ENCODE measurements at regions not wholly inside any gene's neighbourhood (a gene's known extent, or its start where the extent isn't known, plus 50 kb on each side); places are given as distances from the start of the nearest gene placed in this dataset.

- Histone ChIP-seq H3K4me1 (ENCODE audit: control insufficient read depth in 4 of 4, insufficient read depth in 4 of 4, low read length in 3 of 4) (no peaks in the 10 kb centered on the region), H3K36me3 (ENCODE audit: control insufficient read depth in 4 of 4, insufficient read depth in 3 of 4, low read depth in 1 of 4, low read length in 3 of 4) (no peaks in the 10 kb centered on the region), H3K4me3 (ENCODE audit: low read depth in 1 of 3, low read length in 3 of 3) (no peak overlapping the region), H3K27ac (ENCODE audit: low read depth in 1 of 2, low read length in 2 of 2) (no peak overlapping the region), H3K9ac (ENCODE audit: low read depth in 1 of 2, low read length in 2 of 2) (no peak overlapping the region), H3K9me3 (ENCODE audit: control insufficient read depth in 4 of 4, low read length in 3 of 4) (no peaks in the 10 kb centered on the region), H3K27me3 (ENCODE audit: control insufficient read depth in 4 of 4, insufficient read depth in 4 of 4, low read length in 3 of 4) (no peaks in the 10 kb centered on the region)
- 79% methylated on average over 2 of the region's 2 CpGs for WGBS
- TF ChIP-seq TAF1 (conservative IDR thresholded peaks at IDR 0.05): no peak
- TF ChIP-seq YY1 (IDR thresholded peaks at IDR 0.05): no peak
- no peak for TF ChIP-seq CTCF (IDR thresholded peaks at IDR 0.05; ENCODE audit: low read depth, low read length, missing input control)
- no peak for TF ChIP-seq NR2F2 (IDR thresholded peaks at IDR 0.05)
- DNase-seq (ENCODE audit: low spot score): no peak
Measured at GRCh38 chr4:137707626-137708025, 175.3 kb upstream of the PCDH18 start.

GRCh38 chr4:137707102-137707620 lies 174.9 kb upstream of the PCDH18 start:
- Histone ChIP-seq H3K4me1 (ENCODE audit: control insufficient read depth in 4 of 4, insufficient read depth in 4 of 4, low read length in 3 of 4) (no peaks in the 10 kb centered on the region), H3K9ac (ENCODE audit: low read depth in 1 of 2, low read length in 2 of 2) (no peak overlapping the region), H3K36me3 (ENCODE audit: control insufficient read depth in 4 of 4, insufficient read depth in 3 of 4, low read depth in 1 of 4, low read length in 3 of 4) (no peaks in the 10 kb centered on the region), H3K4me3 (ENCODE audit: low read depth in 1 of 3, low read length in 3 of 3) (no peak overlapping the region), H3K27ac (ENCODE audit: low read depth in 1 of 2, low read length in 2 of 2) (no peak overlapping the region), H3K9me3 (ENCODE audit: control insufficient read depth in 4 of 4, low read length in 3 of 4) (no peaks in the 10 kb centered on the region), H3K27me3 (ENCODE audit: control insufficient read depth in 4 of 4, insufficient read depth in 4 of 4, low read length in 3 of 4) (no peaks in the 10 kb centered on the region)
- DNase-seq (ENCODE audit: low spot score): no peak
- TF ChIP-seq TAF1 (conservative IDR thresholded peaks at IDR 0.05) (no peak), FOXA2 (IDR thresholded peaks at IDR 0.05) (no peak), SP1 (IDR thresholded peaks at IDR 0.05) (no peak), YY1 (IDR thresholded peaks at IDR 0.05) (no peak), JUND (IDR thresholded peaks at IDR 0.05) (no peak), REST (IDR thresholded peaks at IDR 0.05) (no peak), CTCF (IDR thresholded peaks at IDR 0.05; ENCODE audit: low read depth, low read length, missing input control) (no peak)

GRCh38 chr4:137705171-137705783 lies 173.0 kb upstream of the PCDH18 start:
- H3K27ac ChIP-seq (ENCODE audit: low read depth in 1 of 2, low read length in 2 of 2): no peak overlapping the region
- DNase-seq (ENCODE audit: low spot score): no peak
- H3K9me3 ChIP-seq (ENCODE audit: control insufficient read depth in 4 of 4, low read length in 3 of 4): peaks cover 0 to 6% (median 2%) of the 10 kb centered on the region in 4 donors
- no peak overlapping the region for H3K9ac ChIP-seq (ENCODE audit: low read depth in 1 of 2, low read length in 2 of 2)
- H3K36me3 ChIP-seq (ENCODE audit: control insufficient read depth in 4 of 4, insufficient read depth in 3 of 4, low read depth in 1 of 4, low read length in 3 of 4): no peaks in the 10 kb centered on the region
- TF ChIP-seq NR2F2 (IDR thresholded peaks at IDR 0.05) (peak; percentile 49), SP1 (IDR thresholded peaks at IDR 0.05) (no peak)
- no peaks in the 10 kb centered on the region for H3K27me3 ChIP-seq (ENCODE audit: control insufficient read depth in 4 of 4, insufficient read depth in 4 of 4, low read length in 3 of 4)
- H3K4me1 ChIP-seq (ENCODE audit: control insufficient read depth in 4 of 4, insufficient read depth in 4 of 4, low read length in 3 of 4): no peaks in the 10 kb centered on the region
- WGBS: 41% methylated on average over 3 of the region's 3 CpGs
- no peak overlapping the region for H3K4me3 ChIP-seq (ENCODE audit: low read depth in 1 of 3, low read length in 3 of 3)

All from liver (tissue), 8 donors.